ENCODE measurements at regions not wholly inside any gene's neighbourhood (a gene's known extent, or its start where the extent isn't known, plus 50 kb on each side); places are given as distances from the start of the nearest gene placed in this dataset.

GRCh38 chr9:2496169-2496568 lies 125.4 kb upstream of the VLDLR start:
- no peaks in the 10 kb centered on the region for H3K9me3 ChIP-seq (ENCODE audit: control insufficient read depth, insufficient read depth, low read depth, low read length)
- no TSS peak for BruUV-seq (replicated peaks)
- H3K27me3 ChIP-seq (ENCODE audit: control insufficient read depth, insufficient read depth, low read length), result no peaks in the 10 kb centered on the region
- no peak overlapping the region for H3K27ac ChIP-seq (ENCODE audit: low read length)
- no peak overlapping the region for H3K4me3 ChIP-seq (ENCODE audit: low read depth in 2 of 2, low read length in 2 of 2)
- ATAC-seq (no peak), DNase-seq (ENCODE audit: low read depth, low spot score) (no peak)
- ChIA-PET POLR2A (no interaction called here), CTCF (no interaction called here)
- no peak for TF ChIP-seq POLR2AphosphoS5 (IDR thresholded peaks at IDR 0.05; ENCODE audit: low read depth, low read length)
- no peak for TF ChIP-seq TCF7L2 (IDR thresholded peaks at IDR 0.05; ENCODE audit: low read depth, low read length)
- no peak for TF ChIP-seq CTCF (IDR thresholded peaks at IDR 0.05)
- no peak for TF ChIP-seq REST (IDR thresholded peaks at IDR 0.05; ENCODE audit: insufficient read depth in 1 of 2, low read depth in 2 of 2, low read length in 1 of 2)
- TF ChIP-seq SIN3A (IDR thresholded peaks at IDR 0.05; ENCODE audit: borderline replicate concordance, insufficient read depth, low read depth, low read length), result no peak
- H3K36me3 ChIP-seq (ENCODE audit: control insufficient read depth, insufficient read depth, low read length), result no peaks in the 10 kb centered on the region
- H3K4me1 ChIP-seq (ENCODE audit: control insufficient read depth, insufficient read depth, low read length), result no peaks in the 10 kb centered on the region
- intact Hi-C loops (cut with micrococcal nuclease; ENCODE audit: unreplicated experiment) (no loop called here), in situ Hi-C loops (cut with HindIII; ENCODE audit: low pct_unique_long_range_greater_than_20kb, low sequenced_read_pairs) (no loop called here)

- Histone ChIP-seq H3K4me3 (ENCODE audit: low read depth in 2 of 2, low read length in 2 of 2) (no peak overlapping the region), H3K27me3 (ENCODE audit: control insufficient read depth, insufficient read depth, low read length) (no peaks in the 10 kb centered on the region), H3K4me1 (ENCODE audit: control insufficient read depth, insufficient read depth, low read length) (no peaks in the 10 kb centered on the region), H3K9me3 (ENCODE audit: control insufficient read depth, insufficient read depth, low read depth, low read length) (no peaks in the 10 kb centered on the region), H3K36me3 (ENCODE audit: control insufficient read depth, insufficient read depth, low read length) (no peaks in the 10 kb centered on the region), H3K27ac (ENCODE audit: low read length) (no peak overlapping the region)
- no TSS peak for BruUV-seq (replicated peaks)
- ChIA-PET CTCF (no interaction called here), POLR2A (no interaction called here)
- no peak for TF ChIP-seq REST (IDR thresholded peaks at IDR 0.05; ENCODE audit: insufficient read depth in 1 of 2, low read depth in 2 of 2, low read length in 1 of 2)
- no peak for DNase-seq (ENCODE audit: low read depth, low spot score)
- in situ Hi-C loops (cut with HindIII; ENCODE audit: low pct_unique_long_range_greater_than_20kb, low sequenced_read_pairs) (no loop called here), intact Hi-C loops (cut with micrococcal nuclease; ENCODE audit: unreplicated experiment) (no loop called here)
- no peak for ATAC-seq
Observed at GRCh38 chr9:2496934-2497333, 124.7 kb upstream of the VLDLR start.

All from Panc1 (cell line).